WTC11 (cell line): ENCODE measurements at regions not wholly inside any gene's neighbourhood (a gene's known extent, or its start where the extent isn't known, plus 50 kb on each side); places are given as distances from the start of the nearest gene placed in this dataset.

Experiments used
- ATAC-seq: fragments of 200-7000 bp; cut with Tn5 transposase; 2 replicates; pipeline ENCODE4 v1.10.0; 2021; ENCODE audit warnings: mild to moderate bottlenecking, moderate library complexity
- CTCF ChIA-PET: fragments of 300-600 bp; sonication (Branson Sonifier 250); formaldehyde crosslinking; loops from one replicate; lab custom pipeline; 2021; ENCODE audit warnings: antibody characterized with exemption; lab: Charles Lee
- POLR2A ChIA-PET: fragments of 350-600 bp; sonication (Branson Sonifier 250); formaldehyde crosslinking; loops from one replicate; lab custom pipeline; 2021; ENCODE audit warnings: antibody characterized with exemption; lab: Charles Lee
- DNase-seq: peaks from one replicate; pipeline ENCODE4 v3.0.0; 2021; ENCODE audit warnings: low spot score
- H3K27ac Mint-ChIP-seq: 2 replicates; pipeline ENCODE4 v1.8.0; 2021; ENCODE audit warnings: mixed read lengths
- H3K27me3 Mint-ChIP-seq: 2 replicates; pipeline ENCODE4 v1.8.0; 2021; ENCODE audit warnings: low read depth, mild to moderate bottlenecking, moderate library complexity, mixed read lengths
- H3K36me3 Mint-ChIP-seq: 2 replicates; pipeline ENCODE4 v1.8.0; 2021; ENCODE audit warnings: mixed read lengths
- H3K4me1 Mint-ChIP-seq: 2 replicates; pipeline ENCODE4 v1.8.0; 2022; ENCODE audit warnings: mixed read lengths
- H3K4me3 Mint-ChIP-seq: 2 replicates; pipeline ENCODE4 v1.8.0; 2021; ENCODE audit warnings: mild to moderate bottlenecking, moderate library complexity, mixed read lengths
- H3K9me3 Mint-ChIP-seq: 2 replicates; pipeline ENCODE4 v1.8.0; 2021; ENCODE audit warnings: mixed read lengths
- AR ChIP-seq: fragments of 250-450 bp; sonication (Bioruptor Pico); IDR thresholded peaks from 2 replicates; pipeline ENCODE4 v1.9.0; 2021; ENCODE audit warnings: mild to moderate bottlenecking
- ARID4B ChIP-seq: sonication (generic); formaldehyde crosslinking; IDR thresholded peaks from 2 replicates; pipeline ENCODE4 v1.8.0; 2023; ENCODE audit warnings: missing genetic modification reagents, mild to moderate bottlenecking, borderline replicate concordance
- ATF3 ChIP-seq: sonication (generic); formaldehyde crosslinking; conservative IDR thresholded peaks from 2 replicates; pipeline ENCODE4 v1.8.1; 2022; ENCODE audit warnings: mild to moderate bottlenecking, missing genetic modification reagents
- CBFB ChIP-seq: sonication (generic); formaldehyde crosslinking; IDR thresholded peaks from 2 replicates; pipeline ENCODE4 v1.8.1; 2022; ENCODE audit warnings: mild to moderate bottlenecking, low read depth, missing genetic modification reagents
- CREM ChIP-seq: sonication (generic); formaldehyde crosslinking; IDR thresholded peaks from 2 replicates; pipeline ENCODE4 v1.8.1; 2022; ENCODE audit warnings: mild to moderate bottlenecking, missing genetic modification reagents, moderate library complexity
- E2F4 ChIP-seq: sonication (generic); formaldehyde crosslinking; IDR thresholded peaks from 2 replicates; pipeline ENCODE4 v1.8.1; 2022; ENCODE audit warnings: low read depth, mild to moderate bottlenecking, moderate library complexity, missing genetic modification reagents, borderline replicate concordance
- ELF4 ChIP-seq: sonication (generic); formaldehyde crosslinking; IDR thresholded peaks from 2 replicates; pipeline ENCODE4 v1.8.1; 2022; ENCODE audit warnings: low read depth, mild to moderate bottlenecking, moderate library complexity, missing genetic modification reagents
- ESRRA ChIP-seq: sonication (generic); formaldehyde crosslinking; IDR thresholded peaks from 2 replicates; pipeline ENCODE4 v1.8.1; 2022; ENCODE audit warnings: mild to moderate bottlenecking, missing genetic modification reagents, borderline replicate concordance
- FOXK1 ChIP-seq: sonication (generic); formaldehyde crosslinking; IDR thresholded peaks from 2 replicates; pipeline ENCODE4 v1.8.0; 2022; ENCODE audit warnings: mild to moderate bottlenecking, moderate library complexity, missing genetic modification reagents
- IRF1 ChIP-seq: sonication (generic); formaldehyde crosslinking; IDR thresholded peaks from 2 replicates; pipeline ENCODE4 v1.8.0; 2023; ENCODE audit warnings: missing genetic modification reagents
- JAZF1 ChIP-seq: fragments of 250-450 bp; sonication (Bioruptor Pico); IDR thresholded peaks from 2 replicates; pipeline ENCODE4 v1.9.0; 2021; ENCODE audit warnings: moderate library complexity, mild to moderate bottlenecking, inconsistent platforms
- NFE2L1 ChIP-seq: sonication (generic); formaldehyde crosslinking; IDR thresholded peaks from 2 replicates; pipeline ENCODE4 v1.8.1; 2023; ENCODE audit warnings: missing genetic modification reagents
- NR3C1 ChIP-seq: sonication (generic); formaldehyde crosslinking; conservative IDR thresholded peaks from 2 replicates; pipeline ENCODE4 v1.8.1; 2023; ENCODE audit warnings: low read depth, mild to moderate bottlenecking, missing genetic modification reagents
- RORB ChIP-seq: fragments of 250-450 bp; sonication (Bioruptor Pico); IDR thresholded peaks from 2 replicates; pipeline ENCODE4 v1.9.0; 2021; ENCODE audit warnings: mild to moderate bottlenecking
- ZNF219 ChIP-seq: sonication (generic); formaldehyde crosslinking; IDR thresholded peaks from 2 replicates; pipeline ENCODE4 v1.8.0; 2023; ENCODE audit warnings: missing genetic modification reagents, mild to moderate bottlenecking, borderline replicate concordance
- ZNF423 ChIP-seq: fragments of 250-450 bp; sonication (Bioruptor Pico); IDR thresholded peaks from 2 replicates; pipeline ENCODE4 v2.1.2; 2022; ENCODE audit warnings: mild to moderate bottlenecking, moderate library complexity
- ZSCAN18 ChIP-seq: fragments of 250-450 bp; sonication (Bioruptor Pico); IDR thresholded peaks from 2 replicates; pipeline ENCODE4 v2.1.2; 2022; ENCODE audit warnings: mild to moderate bottlenecking, moderate library complexity
- TF ChIP-seq, protein P1 (sequence below): fragments of 200-600 bp; IDR thresholded peaks from 2 replicates; pipeline ENCODE4 v1.8.0; 2022; ENCODE audit warnings: antibody characterized with exemption
- TF ChIP-seq, protein P2 (sequence below): sonication (generic); formaldehyde crosslinking; IDR thresholded peaks from 2 replicates; pipeline ENCODE4 v1.8.0; 2022; ENCODE audit warnings: mild to moderate bottlenecking, missing genetic modification reagents

- ATAC-seq: no peak
- no peaks in the 10 kb centered on the region for H3K27me3 Mint-ChIP-seq
- no peaks in the 10 kb centered on the region for H3K36me3 Mint-ChIP-seq
- peaks cover 9% of the 10 kb centered on the region; the same call in 1 of the 2 replicates for H3K9me3 Mint-ChIP-seq
- no peak overlapping the region for H3K4me3 Mint-ChIP-seq
- no peak overlapping the region for H3K27ac Mint-ChIP-seq
- TF ChIP-seq, protein P1, sequence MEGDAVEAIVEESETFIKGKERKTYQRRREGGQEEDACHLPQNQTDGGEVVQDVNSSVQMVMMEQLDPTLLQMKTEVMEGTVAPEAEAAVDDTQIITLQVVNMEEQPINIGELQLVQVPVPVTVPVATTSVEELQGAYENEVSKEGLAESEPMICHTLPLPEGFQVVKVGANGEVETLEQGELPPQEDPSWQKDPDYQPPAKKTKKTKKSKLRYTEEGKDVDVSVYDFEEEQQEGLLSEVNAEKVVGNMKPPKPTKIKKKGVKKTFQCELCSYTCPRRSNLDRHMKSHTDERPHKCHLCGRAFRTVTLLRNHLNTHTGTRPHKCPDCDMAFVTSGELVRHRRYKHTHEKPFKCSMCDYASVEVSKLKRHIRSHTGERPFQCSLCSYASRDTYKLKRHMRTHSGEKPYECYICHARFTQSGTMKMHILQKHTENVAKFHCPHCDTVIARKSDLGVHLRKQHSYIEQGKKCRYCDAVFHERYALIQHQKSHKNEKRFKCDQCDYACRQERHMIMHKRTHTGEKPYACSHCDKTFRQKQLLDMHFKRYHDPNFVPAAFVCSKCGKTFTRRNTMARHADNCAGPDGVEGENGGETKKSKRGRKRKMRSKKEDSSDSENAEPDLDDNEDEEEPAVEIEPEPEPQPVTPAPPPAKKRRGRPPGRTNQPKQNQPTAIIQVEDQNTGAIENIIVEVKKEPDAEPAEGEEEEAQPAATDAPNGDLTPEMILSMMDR: no peak
- TF ChIP-seq ZNF423 (CRISPR knock-in tag) (no peak), NFE2L1 (CRISPR knock-in tag) (no peak), IRF1 (CRISPR knock-in tag) (no peak), NR3C1 (CRISPR knock-in tag) (no peak), ZSCAN18 (no peak), ZNF219 (CRISPR knock-in tag) (no peak), JAZF1 (CRISPR knock-in tag) (no peak), AR (CRISPR knock-in tag) (no peak), CREM (CRISPR knock-in tag) (no peak), RORB (no peak), ESRRA (CRISPR knock-in tag) (no peak), E2F4 (no peak), ELF4 (no peak), ARID4B (CRISPR knock-in tag) (no peak), FOXK1 (no peak), CBFB (CRISPR knock-in tag) (no peak), ATF3 (CRISPR knock-in tag) (no peak)
- TF ChIP-seq, protein P2, sequence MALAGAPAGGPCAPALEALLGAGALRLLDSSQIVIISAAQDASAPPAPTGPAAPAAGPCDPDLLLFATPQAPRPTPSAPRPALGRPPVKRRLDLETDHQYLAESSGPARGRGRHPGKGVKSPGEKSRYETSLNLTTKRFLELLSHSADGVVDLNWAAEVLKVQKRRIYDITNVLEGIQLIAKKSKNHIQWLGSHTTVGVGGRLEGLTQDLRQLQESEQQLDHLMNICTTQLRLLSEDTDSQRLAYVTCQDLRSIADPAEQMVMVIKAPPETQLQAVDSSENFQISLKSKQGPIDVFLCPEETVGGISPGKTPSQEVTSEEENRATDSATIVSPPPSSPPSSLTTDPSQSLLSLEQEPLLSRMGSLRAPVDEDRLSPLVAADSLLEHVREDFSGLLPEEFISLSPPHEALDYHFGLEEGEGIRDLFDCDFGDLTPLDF: no peak
- TF ChIP-seq, all 79 proteins: peak for 0
- H3K4me1 Mint-ChIP-seq: peaks cover 11% of the 10 kb centered on the region
- ChIA-PET POLR2A (interaction anchor here (0.6 kb wide), 1 partner anchor 126 kb away, joined by 3 read pairs; no protein-coding TSS in a partner anchor), CTCF (no interaction called here)
- no peak for DNase-seq
Measured at GRCh38 chr2:56971383-56971974, 787.7 kb downstream of the CCDC85A start.
